Suppressor macrophage treated with lipopolysaccharide for 4 hours (primary cell): ENCODE measurements at regions not wholly inside any gene's neighbourhood (a gene's known extent, or its start where the extent isn't known, plus 50 kb on each side); places are given as distances from the start of the nearest gene placed in this dataset.

Experiments used
- DNase-seq: peaks from one replicate; pipeline ENCODE4 v3.0.0-alpha.2; 2020

DNA sequence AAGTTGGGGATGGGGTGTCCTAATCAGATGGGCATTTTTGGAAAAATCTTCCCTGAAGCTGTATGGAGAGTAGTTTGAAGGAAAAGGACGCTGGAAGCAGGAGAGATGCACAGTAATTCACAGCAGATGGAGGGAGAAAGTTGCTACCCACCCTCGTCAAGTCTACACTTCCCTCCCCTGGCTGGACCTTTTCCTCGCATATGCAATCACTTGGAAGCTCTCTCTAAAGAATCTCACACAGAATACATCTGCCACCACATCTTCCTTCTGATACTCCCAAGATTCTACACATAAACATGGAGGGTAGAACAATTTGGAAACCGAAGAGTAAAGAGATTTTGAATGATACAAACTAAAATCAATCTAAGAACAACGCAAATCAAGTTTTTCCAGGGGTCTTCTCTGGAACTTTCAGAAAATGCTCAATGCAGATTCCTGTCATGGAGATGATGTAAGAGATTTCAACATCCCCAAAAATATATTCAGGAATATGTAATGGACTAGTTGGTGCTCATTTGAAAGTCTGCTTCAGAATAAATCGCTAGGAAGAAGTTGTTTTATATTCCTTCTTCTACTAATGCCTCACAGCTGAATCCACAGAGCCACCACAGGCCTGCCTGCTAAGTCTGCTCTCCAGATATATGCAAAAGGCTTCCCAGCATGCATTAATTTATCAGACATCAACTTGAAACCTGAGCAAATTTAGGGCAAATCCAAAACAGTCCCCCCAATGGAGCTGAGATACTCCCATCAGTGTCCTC lies 291.5 kb downstream of the LRATD1 start:
- no peak for DNase-seq

DNA sequence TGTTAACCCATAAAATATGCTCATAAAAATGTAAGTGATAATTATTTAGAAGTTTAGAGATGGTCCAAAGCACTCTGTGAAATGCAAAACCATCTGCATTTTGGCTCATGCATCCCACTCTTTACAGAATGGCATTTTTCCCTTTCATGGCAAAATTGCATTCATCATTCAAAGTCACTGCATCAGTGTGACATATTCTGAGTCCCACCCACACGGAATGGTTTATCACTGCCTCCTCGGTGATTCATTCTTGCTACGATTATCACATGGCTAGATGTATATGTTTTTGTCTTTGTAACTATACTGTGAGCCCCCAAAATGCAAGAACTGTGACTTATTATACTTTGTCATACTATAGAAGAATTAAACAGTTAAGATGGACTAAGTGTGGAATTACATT lies 293.0 kb downstream of the LRATD1 start:
- no peak for DNase-seq

DNA sequence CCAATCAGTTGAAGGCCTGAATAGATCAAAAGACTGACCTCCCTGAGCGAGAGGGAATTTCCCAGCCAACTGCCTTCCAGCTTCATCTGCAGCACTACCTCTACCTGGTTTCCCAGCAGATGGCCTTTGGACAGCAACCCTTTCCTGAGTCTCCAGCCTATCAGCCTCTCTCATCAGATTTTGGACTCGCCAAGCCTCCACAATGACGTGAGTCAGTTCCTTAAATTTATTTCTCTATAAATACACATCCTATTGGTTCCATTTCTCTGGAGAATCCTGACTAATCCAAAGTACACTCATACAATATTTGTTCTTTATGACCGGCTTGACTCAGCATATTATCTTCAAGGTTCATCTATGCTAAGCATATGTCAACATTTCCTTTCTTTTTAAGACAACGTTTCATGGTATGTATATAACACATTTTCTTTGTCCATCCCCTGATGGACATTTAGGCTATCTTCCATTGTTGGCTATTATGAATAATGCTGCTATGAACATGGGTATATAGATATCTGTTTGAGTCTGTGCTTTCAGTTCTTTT lies 294.6 kb downstream of the LRATD1 start:
- DNase-seq, result no peak

DNA sequence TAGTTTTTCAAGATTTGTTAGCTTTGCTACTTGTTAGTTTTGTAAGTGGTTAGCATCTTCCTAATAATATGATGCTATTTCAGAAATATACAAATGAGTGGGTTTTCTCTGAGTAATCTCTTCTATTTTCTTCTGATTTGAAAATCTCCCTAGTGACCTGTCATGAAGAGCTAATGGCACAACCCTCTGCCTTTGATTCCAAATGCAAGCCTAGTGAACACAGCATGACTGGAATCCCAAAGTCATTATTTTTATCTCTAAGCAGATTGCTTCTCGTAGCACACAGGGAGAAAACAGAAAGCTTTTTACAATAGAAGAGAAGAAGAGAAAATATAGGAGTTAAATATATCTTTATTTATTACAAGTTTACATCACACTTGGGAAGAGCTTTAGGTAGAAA lies 295.5 kb downstream of the LRATD1 start:
- DNase-seq, result no peak

DNA sequence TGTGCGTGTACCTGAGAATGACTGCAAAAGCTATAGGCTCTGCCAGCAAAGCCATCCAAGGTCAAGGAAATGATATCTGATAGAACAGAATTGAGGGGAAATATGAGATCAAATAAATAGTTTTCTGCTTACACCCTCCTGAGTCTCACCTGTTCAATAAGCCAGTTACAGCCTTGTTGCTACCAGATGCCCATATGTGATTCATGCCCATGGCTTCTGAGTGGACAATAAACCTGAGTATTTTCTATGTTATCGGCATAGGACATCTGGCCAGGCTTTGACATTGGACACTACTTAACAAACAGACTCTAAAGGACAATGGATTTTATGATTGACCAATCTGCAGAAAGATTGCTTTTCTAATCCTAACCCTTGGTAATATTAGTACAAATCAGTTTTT lies 297.9 kb downstream of the LRATD1 start:
- no peak for DNase-seq

DNA sequence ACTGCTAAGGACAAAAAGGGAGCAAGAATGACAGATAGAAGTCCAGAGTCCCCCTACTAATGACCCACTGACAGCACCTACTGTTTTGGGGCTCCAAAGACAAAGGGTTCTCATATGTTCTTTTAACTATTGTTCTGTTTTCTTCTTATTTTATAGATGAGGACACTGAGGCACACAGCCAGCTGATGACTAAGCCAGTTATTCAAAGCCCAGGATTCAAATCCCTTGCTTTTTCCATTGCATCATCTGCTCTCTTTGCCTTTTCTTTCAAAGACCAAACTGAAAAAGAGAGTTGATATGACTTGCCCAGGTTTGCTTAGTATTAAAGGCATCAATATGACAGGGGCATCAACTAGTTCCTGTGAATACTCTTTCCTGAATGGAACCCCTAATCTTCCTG lies 299.8 kb downstream of the LRATD1 start:
- no peak for DNase-seq

DNA sequence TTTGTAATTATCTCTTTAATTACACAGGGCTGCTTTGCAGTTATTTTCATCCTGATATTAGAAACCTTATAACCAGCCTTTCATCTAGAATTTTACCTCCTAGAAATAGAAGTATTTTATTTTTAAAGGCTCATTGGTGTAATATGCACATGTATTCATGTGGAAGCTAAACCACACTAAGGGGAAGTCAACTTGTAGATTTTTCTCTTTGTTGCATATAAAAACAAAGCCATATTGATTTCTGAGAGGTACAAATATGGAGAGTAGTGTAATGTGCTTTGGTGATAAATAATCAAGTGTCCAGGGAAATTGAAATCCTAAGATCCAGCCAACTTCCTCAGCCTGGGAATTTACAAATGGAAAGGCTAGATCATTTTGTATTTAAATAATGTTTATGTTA lies 301.2 kb downstream of the LRATD1 start:
- DNase-seq, result no peak

DNA sequence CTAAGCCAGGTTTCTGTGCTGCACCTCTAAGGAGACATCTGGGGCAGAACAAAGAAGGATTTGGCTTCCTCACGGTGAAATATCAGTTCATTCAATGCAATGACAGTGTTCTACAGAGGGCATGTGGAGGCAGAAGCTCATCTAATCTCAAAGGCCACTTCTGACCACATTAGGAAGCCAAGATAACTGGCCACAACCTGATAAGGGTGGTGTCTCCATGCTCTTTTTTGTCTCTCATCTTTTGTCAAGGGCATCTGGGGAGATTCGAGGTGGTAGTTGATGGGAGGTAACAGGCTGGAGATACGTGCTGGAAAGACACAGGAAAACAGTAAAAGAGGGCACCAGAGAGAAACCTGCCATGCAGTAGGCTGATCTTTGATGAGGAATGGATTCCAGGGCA lies 303.9 kb downstream of the LRATD1 start:
- no peak for DNase-seq

DNA sequence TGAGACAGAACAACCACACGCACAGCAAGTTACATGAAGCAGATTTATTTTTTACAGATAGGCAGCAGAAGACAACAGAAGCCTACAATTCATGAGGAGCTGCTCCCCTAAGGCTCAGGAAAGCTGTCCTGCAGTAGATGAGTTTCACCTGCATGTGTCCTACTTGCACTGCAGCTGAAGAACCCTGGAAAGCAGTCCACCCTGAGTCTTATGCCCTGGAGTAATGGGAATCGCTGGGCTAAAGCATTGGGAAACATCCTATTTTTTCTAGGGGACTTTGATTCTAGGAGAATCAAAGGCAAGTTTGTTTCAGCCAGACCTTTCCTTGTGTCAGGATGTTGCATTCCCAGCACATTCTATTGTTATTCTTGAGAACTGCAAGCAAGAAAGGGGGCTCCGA lies 304.8 kb downstream of the LRATD1 start:
- DNase-seq, result no peak

DNA sequence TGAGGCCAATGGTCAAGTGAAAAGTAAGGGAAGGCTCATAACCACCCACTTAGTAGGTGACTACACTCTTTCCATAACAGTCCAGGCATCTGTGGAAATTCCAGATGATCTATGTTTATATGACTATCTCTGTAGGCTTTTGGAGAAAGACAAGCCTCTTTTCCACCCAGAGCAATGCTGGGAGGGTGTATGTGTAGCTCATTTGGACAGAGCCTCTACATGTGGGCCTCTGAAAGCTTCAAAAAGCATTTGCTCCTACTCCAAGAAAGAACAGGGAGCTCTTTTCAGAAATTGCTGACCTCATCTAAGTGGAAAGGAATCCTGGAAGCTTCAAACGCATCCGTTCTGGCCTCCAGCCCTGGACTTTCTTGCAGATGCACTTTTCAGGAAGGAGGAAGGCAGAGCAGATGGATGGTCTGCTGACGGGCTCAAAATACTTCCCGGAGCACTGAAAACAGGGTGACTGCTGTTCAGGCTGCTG lies 308.7 kb downstream of the LRATD1 start:
- DNase-seq, result no peak

DNA sequence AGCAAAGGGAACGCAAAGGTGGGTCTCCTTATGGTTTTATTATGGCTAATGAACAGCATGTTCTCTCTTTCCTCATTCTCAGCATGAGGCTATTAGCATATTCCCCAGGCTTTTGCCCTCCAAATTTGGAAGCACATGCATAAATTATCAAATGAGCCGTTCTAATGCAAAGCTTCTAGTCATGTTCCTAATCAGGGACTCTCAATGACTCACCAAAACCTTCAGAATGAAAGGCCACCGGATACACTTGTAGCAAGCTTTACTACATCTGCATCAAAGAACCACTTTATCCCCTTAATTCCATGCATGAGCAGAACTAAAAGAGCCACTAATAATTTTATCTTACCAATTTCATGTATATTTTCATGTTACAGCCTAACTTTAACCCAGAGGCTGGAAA lies 310.5 kb downstream of the LRATD1 start:
- no peak for DNase-seq

DNA sequence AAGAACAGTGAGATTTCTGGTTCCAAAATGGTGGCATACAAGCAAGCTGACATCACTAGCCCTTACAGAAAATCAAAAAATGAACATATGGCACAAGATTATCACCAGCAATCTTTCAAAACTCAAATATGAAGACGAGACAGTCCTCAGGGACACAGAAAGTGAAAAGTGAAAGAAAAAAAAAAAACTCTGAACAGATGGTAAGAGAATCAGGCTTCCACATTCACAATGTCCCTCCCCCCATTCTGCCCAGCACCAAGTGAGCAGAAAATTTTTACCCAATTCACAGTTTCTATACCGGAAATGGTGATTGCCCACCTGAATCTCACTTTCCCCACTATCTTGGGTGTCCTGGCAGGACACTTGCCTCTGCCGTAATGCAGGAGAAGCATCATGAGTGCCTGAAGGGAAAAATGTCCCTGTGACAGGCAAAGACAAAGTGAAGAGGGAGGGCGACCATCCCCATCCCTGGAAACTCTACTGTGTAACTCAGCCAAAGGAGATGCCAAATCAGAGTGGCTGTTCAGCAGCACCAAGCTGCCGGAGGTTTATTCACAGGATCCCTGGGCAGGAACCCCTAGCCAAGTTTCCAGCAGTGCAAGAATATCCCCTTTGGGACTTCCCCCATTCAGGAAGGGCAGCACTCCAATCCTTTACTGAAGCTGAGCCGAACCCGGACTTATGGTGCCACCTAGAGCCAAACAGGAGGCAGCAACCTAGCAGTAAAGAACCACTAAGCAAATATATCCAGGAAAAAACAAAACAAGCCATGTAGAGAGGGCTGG lies 312.2 kb downstream of the LRATD1 start:
- DNase-seq, result no peak

DNA sequence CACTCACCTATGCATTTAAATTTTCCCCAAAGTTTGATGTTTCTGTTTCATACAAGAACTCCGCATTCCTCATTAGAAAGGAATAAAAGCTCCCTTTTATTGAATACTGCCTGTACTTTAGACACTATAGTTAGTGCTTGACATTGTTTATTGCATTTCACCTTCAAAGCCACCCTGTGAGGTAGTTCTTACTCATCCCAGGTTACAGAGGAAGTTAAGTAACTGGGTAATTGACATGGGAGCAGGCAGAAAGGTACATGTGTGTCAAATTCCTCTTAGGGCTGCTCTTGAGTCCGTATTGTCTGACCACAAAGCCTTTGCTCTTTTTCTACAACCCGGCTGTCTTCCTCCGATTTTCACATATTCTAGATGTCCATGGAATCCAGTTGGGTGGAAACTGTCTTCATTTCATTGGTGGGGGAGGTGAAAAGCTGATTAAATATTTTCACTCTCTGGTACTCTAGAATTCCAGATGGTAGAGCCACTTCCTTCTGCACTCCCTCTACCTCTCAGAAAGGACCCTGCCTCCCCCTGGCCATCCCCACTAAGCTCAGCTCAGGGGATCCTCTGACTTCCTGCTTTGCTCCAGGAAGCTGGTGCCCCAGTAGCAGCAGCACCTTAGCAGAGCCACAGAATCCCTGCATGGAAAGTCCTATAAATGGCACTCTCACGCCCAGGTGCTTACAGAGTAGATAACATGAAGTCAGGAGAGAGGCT lies 319.2 kb downstream of the LRATD1 start:
- DNase-seq, result no peak

DNA sequence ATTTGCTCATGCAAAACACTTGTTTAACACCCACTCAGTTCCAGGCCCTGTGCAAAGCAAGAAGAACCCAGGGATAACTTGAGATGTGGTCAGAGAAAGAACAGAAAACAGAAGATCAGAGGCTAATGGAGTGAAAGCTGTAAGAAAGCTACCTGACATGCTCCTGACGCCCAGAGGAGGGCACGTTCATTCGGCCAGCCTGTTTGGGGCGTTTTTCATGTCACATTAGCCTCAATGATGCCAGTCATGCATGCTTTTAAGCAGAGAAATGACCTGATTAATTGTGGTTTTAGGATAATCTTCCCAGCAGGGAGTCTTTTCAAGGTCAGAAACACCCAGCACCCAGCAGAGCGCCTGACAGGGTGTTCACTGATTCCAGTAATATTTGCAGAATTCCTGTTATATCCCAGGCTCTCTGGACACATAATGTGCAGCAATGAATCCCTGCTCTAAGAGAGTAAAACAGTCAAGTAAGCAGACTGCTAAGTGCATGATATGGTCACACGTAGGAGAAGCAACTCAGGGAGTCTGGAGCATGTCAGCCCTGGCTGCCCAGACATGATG lies 320.0 kb downstream of the LRATD1 start:
- no peak for DNase-seq

DNA sequence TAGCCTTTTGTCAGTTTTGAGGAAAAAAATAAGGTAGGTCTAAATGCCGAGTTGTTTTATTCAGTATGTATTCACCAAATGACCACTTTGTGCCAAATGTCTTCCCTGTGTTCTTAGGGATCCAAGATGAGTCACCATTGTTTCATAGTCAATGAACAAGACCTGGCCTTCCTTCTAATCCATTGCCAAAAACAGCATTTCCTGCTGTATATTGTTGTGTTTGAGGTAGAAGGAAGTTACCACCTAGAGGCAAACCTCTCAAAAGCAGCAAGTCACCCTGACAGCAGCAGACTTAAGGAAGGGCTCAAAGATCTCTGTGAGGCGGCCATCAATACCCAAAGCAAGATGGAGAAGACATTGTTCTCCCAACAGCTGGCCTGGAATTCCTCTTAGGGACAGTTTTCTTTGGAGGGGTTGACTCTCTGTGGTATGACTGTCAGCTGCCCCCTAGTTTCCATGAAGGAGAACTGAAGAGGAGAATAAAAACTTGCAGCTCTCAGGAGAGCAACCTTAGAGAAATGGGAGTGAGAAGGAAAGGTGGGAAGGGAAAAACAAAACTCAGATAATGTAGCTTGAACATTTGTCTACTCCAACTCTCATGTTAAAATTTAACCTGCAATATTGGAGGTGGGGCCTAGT lies 328.3 kb downstream of the LRATD1 start:
- no peak for DNase-seq

DNA sequence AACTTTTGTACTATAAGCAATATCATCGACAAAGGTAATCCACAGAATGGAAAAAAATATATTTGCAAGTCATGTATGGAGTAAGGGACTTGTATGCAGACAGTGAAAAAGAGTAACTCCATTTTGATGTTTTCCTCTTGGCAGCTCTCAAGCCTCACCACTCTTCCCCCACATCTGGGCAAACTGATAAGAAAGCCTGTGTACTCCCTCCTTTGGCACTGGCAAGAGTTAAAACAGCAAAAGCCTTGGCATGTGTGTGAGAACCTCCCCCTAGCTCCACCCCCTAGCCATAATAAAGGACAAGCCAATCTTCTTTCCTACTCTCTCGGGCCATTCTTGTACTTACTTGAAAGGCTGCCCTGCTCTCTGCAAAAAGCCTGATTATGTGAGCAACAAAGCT lies 335.2 kb downstream of the LRATD1 start:
- DNase-seq, result no peak

DNA sequence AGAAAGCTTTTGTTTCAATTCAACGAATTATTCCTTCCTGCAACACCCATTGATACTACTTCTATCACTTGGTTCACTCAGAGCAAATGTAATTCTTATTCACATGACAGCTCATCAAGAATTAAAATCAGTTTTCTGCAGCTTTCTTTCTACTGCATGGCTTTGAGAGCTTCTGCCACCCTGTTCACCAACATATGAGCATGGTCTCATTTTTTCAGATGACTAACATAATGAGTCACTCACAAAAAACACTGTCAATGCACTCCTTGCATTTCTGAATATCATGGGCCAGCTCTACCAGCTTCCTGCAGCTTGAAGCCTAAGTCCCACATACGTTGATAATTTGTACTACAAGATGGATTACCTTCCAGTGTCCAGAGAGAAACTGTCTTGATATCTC lies 342.9 kb downstream of the LRATD1 start:
- no peak for DNase-seq

DNA sequence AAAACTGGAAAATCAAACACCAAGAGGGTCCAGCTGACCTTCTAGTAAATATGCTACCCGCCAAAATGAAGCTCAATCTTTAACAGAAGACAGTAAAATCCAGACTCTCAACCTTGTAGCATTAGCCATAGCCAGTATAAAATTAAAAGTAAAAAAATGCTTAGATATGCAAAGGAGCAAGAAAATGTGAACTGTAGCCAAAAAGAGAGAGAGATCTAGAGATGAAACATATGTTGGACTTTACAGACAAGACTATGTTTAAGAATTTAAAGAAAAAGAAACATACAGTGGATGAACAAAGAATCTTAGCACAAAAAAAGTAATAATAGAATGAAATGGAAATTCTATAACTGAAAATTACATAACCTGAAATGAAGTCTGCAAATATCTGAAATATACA lies 344.5 kb downstream of the LRATD1 start:
- no peak for DNase-seq

DNA sequence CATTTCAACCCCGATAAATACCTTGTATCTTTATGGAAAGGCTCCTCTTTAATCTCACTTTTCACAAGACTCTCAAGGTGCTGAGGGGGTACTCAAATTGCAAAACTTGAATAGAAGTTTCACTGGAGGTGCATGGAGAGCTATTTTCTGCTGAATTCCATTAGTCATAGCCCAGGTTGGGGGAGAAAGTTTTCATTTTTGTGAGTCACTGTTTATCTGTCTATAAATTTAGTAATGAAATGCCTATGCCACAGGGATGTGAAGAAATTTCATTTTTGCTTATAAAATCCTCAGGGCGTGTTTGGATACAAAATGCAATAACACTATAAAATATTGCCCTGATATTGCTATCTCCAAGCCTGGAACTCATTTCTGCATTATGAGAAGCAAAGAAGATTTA lies 346.3 kb downstream of the LRATD1 start:
- no peak for DNase-seq

DNA sequence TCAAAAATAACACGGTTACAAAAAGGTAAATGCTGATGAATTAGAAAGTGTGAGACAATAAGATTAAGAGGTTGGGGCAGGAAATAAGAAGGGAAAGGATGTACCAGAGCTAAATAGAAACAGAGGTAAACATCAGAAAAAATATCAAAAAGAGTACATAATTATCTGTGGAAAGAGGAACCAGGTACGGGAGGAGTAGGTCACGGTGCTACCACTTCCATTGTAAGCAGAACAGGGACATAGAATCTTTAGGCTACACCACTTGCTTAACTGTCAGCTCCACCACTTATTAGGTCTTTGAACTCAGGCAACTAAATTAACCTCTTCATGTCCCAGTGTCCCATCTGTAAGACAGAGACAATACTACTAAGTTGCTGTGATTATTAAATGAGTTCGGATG lies 350.3 kb downstream of the LRATD1 start:
- no peak for DNase-seq

DNA sequence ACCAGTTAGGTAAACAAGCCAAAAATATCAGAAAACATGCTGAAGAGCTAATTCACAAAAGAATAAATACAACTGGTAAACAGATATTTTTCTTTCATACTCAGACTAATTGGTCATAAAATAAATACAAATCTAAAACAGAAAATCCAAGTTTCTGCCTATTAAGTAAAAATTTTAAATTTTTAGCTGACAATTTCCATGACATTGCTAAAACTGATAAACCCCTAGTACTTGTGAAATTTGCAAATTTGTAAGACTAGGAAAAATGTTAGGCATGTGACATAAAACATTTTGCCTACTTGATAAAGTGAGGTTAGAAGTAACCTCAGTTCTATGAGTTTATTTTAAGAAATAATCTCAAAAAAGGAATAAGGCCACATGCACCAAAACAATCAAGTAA lies 356.1 kb downstream of the LRATD1 start:
- DNase-seq, result no peak

DNA sequence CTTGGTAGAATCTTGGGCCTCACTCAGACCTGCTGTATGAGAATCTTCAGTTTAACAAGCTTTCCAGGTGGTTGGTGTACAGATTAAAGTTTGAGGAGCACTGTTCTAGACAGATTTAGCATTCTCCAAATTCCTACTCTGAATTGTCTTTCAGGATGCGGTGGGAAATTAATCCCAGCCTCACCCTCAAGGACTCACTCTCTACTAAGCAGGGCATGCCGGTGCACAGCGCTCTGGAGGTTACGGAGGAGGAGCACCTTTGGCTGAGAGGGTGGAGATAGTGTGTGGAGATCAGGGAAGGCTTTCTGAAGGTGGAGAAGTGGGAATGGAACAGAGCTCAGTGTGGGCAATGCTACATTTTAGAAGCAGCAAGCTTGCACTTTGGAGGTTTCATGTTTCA lies 359.2 kb downstream of the LRATD1 start:
- no peak for DNase-seq

DNA sequence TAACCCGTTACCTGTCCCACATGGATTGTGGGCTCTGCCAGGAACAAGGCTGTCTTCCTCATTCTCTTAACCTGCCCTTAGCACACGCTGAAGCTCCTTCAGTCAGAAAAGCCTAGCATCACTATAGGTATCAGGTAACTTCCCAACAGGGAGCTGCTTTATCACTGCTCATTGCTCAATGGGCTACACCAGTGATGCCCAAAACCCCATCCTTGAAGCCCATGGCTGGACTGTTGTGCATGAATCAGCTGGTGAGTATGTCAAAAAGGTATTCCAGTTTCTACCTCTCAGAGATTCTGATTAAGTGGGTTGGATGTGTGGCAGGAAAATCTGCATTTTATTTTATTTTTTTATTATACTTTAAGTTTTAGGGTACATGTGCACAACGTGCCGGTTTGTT lies 362.2 kb downstream of the LRATD1 start:
- no peak for DNase-seq
